ENCODE measurements at regions not wholly inside any gene's neighbourhood (a gene's known extent, or its start where the extent isn't known, plus 50 kb on each side); places are given as distances from the start of the nearest gene placed in this dataset.

GRCh38 chr1:58931024-58931423 is 147.2 kb upstream of the JUN start:
- TF ChIP-seq EZH2 (IDR thresholded peaks at IDR 0.05; ENCODE audit: insufficient read depth, low read length), result no peak
- TF ChIP-seq CTCF (IDR thresholded peaks at IDR 0.05; ENCODE audit: insufficient read depth, low read depth, low read length), result no peak

Measured in astrocyte (in vitro differentiated cells and primary cell).